H1 (cell line): ENCODE measurements at regions not wholly inside any gene's neighbourhood (a gene's known extent, or its start where the extent isn't known, plus 50 kb on each side); places are given as distances from the start of the nearest gene placed in this dataset.

ENCODE experiments used
- BRCA1 ChIP-seq: IDR thresholded peaks from 2 replicates; pipeline ENCODE4 v1.6.1; 2012; ENCODE audit warnings: low read depth, low read length, improper control_type of control experiment
- EP300 ChIP-seq, 2 experiments: IDR thresholded peaks; 1 replicate in 1 of 2; 2 replicates in 1 of 2; pipeline ENCODE4 v1.6.1; 2011 to 2012; ENCODE audit warnings: low read depth in 2 of 2, low read length in 2 of 2, mild to moderate bottlenecking in 2 of 2, borderline replicate concordance in 1 of 2, inconsistent platforms in 1 of 2, moderate library complexity in 1 of 2
- MAFK ChIP-seq: IDR thresholded peaks from 2 replicates; pipeline ENCODE4 v1.6.1; 2012; ENCODE audit warnings: low read depth, mild to moderate bottlenecking, improper control_type of control experiment, low read length
- MAX ChIP-seq: IDR thresholded peaks from 2 replicates; pipeline ENCODE4 v1.6.1; 2012; ENCODE audit warnings: inconsistent platforms
- NRF1 ChIP-seq: IDR thresholded peaks from 2 replicates; pipeline ENCODE4 v1.6.1; 2011; ENCODE audit warnings: mild to moderate bottlenecking, low read depth, low read length, improper control_type of control experiment
- POLR2A ChIP-seq, 2 experiments: IDR thresholded peaks; 1 replicate in 1 of 2; 2 replicates in 1 of 2; pipeline ENCODE4 v1.6.1; 2011; ENCODE audit warnings: low read depth in 2 of 2, low read length in 2 of 2, mild to moderate bottlenecking in 2 of 2; ENCODE audit errors: control extremely low read depth in 1 of 2
- TAF7 ChIP-seq: optimal IDR thresholded peaks from 2 replicates; pipeline ENCODE3; 2011; ENCODE audit warnings: low read depth, mild to moderate bottlenecking, inconsistent platforms, low read length, moderate library complexity, borderline replicate concordance

GRCh38 chr4:156685308-156685707 lies 286.3 kb downstream of the PDGFC start:
- no peak for TF ChIP-seq POLR2A (IDR thresholded peaks at IDR 0.05; ENCODE audit: control extremely low read depth in 1 of 2, low read depth in 2 of 2, low read length in 2 of 2)
- no peak for TF ChIP-seq NRF1
- TF ChIP-seq MAFK = no peak
- no peak for TF ChIP-seq TAF7
- no peak for TF ChIP-seq EP300 (IDR thresholded peaks at IDR 0.05; ENCODE audit: borderline replicate concordance in 1 of 2, low read depth in 2 of 2, low read length in 2 of 2)
- TF ChIP-seq BRCA1 = no peak
- no peak for TF ChIP-seq MAX
